Nucleus accumbens (tissue), 56 donors: ENCODE measurements at regions not wholly inside any gene's neighbourhood (a gene's known extent, or its start where the extent isn't known, plus 50 kb on each side); places are given as distances from the start of the nearest gene placed in this dataset.

Source experiments
- DNase-seq, 56 donors: peaks; one replicate each; lab custom pipeline; 2025; lab: John Stamatoyannopoulos, UW

GRCh38 chrX:26008042-26008441 lies 130.1 kb upstream of the MAGEB18 start:
- DNase-seq: no peak

- DNase-seq: no peak
These were observed 129.5 kb upstream of the MAGEB18 start for GRCh38 chrX:26008691-26009090.

DNA sequence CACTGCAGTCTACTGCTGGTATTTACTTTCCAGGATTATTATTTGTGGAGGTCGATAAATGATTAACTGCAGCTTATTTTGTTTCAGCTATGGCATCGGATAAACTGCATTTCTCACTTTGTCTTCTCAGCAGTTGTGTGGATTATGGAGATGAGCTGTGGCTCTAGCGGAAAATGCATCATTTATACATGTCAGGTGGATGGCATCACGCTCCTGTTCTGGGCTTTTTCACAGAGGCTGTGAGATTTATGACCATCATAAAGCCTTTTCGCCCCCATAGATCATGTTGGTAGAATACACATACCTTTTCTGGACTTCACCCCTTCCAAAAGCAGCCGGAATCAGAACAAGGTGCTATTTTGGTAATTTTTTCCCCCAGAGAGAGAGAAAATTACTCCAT lies 118.8 kb upstream of the MAGEB18 start:
- DNase-seq: no peak

DNA sequence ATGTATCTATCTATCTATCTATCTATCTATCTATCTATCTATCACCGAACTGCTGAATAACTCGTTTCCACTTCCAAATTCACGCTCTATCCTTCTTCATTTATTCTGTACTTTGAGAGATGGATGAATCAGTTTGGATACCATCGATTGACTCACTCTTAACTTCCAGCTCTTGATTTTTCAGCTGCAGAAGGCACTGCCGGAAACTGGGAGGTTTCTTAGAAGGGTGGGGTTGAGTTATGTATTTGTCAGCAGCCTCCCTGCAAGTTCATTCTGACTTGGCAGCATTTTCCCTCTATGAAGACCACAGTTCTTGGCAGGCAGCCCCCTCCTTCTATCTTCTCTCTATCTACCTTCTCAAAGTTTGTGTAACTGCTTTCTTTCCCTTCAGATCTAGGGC lies 112.0 kb upstream of the MAGEB18 start:
- DNase-seq: no peak

GRCh38 chrX:26032111-26032912 lies 105.8 kb upstream of the MAGEB18 start:
- DNase-seq: no peak

GRCh38 chrX:26037367-26037766 lies 100.8 kb upstream of the MAGEB18 start:
- DNase-seq: no peak

DNA sequence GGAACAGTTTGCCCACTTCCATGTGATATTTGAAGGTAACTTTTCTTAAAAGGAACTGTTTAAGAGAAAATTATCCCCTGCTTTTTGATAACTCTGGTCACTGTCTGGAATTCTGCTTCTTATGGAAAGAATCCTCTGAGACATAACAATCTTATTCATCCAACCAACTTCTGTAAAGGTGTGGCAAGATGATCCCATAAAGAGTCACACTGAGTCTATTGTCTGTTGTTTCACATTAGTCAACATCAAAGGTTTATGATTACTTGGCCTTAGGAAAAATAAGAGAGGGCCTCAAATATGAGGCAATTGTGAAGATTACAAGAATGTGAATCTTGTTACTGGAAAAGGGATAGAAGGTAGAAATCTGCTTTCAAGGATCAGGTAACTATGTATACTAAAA lies 88.0 kb upstream of the MAGEB18 start:
- no peak for DNase-seq

GRCh38 chrX:26070882-26071281 lies 67.3 kb upstream of the MAGEB18 start:
- no peak for DNase-seq

DNA sequence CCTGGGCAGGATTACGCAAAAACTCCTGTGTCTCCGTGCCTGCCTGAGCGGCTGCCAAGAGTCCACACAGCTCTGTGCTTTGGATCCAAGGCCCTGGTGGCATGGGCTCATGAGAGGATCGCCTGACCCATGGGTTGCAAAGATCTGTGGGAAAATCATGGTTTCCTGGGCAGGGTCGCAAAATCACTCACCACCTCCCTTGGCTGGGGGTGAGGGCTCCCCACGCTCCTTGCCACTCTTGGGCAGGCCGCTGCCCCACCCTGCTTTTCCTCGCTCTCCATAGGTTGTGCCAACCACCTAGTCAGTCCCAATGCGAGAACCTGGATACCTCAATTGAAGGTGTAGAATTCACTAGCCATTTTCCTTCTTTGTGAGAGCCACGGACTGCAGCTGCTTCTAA lies 66.5 kb upstream of the MAGEB18 start:
- DNase-seq: no peak

DNA sequence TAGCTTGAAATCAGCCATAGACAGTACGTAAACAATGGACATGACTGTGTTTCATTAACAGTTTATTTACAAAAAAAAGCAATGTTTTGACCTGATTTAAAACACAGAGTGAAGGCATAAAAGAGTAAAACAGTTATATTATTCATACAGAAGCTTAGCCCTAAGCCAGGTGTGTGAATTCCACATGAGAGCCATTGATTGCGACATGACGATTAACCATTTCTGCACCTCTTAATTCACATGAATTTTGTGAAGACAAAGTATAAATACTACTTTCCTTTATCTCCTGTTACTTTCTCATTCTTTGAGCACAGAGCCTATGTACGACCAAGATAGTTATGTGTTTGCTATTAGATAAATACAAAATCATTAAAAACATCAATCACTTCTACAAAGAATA lies 55.0 kb upstream of the MAGEB18 start:
- no peak for DNase-seq
